GM12891 (cell line): ENCODE measurements at regions not wholly inside any gene's neighbourhood (a gene's known extent, or its start where the extent isn't known, plus 50 kb on each side); places are given as distances from the start of the nearest gene placed in this dataset.

ENCODE experiments used
- PAX5 ChIP-seq: IDR thresholded peaks from 2 replicates; pipeline ENCODE4 v1.6.1; 2011; ENCODE audit warnings: low read length, moderate library complexity, mild to moderate bottlenecking; ENCODE audit not compliant: insufficient read depth, severe bottlenecking
- POLR2A ChIP-seq: IDR thresholded peaks from 2 replicates; pipeline ENCODE4 v1.6.1; 2011; ENCODE audit warnings: low read depth, low read length, control low read depth
- POLR2AphosphoS5 ChIP-seq: IDR thresholded peaks from 2 replicates; pipeline ENCODE4 v1.6.1; 2011; ENCODE audit warnings: low read depth, low read length, control low read depth
- SPI1 ChIP-seq: IDR thresholded peaks from 2 replicates; pipeline ENCODE4 v1.6.1; 2011; ENCODE audit warnings: low read depth, low read length, control low read depth
- TAF1 ChIP-seq: IDR thresholded peaks from 2 replicates; pipeline ENCODE4 v1.6.1; 2011; ENCODE audit warnings: low read depth, low read length, control low read depth

DNA sequence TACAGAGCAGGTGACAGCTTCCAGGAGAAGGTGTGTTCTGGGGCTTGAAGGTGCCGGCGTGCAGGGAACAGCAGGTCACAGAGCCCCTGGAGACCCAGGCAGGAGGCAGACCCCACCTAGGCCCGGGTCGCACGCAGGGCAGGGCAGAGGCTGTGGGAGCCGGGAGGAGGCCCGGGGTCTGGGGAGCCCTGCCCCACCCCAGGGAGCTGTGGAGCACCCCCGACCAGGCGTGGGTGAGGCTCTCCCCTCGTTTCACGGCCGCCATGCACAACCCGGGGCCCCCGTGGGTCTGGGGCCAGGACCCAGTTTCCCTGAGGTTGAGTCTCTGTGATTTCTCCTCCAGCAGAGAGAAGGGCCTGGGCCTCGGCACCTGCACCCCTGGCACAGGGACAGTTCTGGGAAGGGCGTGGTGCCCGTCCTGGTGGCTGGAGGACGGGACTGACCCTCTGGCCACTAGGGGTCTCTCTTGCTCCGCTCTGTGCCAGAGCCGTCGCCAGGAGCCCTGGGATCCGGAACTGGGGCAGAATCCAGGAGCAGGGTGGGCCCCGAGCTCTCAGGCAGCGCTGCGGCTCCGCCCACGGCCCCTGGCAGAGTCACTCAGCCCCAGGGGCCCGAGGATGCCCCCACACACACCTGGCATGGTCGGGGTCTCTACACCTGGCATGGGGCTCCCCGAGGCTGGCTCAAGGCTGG is 75.2 kb upstream of the FBRSL1 start:
- TF ChIP-seq POLR2AphosphoS5: no peak
- TF ChIP-seq POLR2A: no peak
- no peak for TF ChIP-seq TAF1
- no peak for TF ChIP-seq PAX5
- no peak for TF ChIP-seq SPI1
